CD14-positive monocyte (primary cell): ENCODE measurements at regions not wholly inside any gene's neighbourhood (a gene's known extent, or its start where the extent isn't known, plus 50 kb on each side); places are given as distances from the start of the nearest gene placed in this dataset.

Experiments used
- DNase-seq, 3 donors: peaks; one replicate each; pipeline ENCODE4 v3.0.0-alpha.2; 2011 to 2022
- H2AFZ ChIP-seq: 2 replicates; pipeline ENCODE4 v1.6.0; 2012; ENCODE audit warnings: mild to moderate bottlenecking, low read depth, low read length, inconsistent platforms; ENCODE audit not compliant: insufficient read depth, poor library complexity, severe bottlenecking
- H3K27ac ChIP-seq, 2 donors: 1 replicate in 1 of 2; 2 replicates in 1 of 2; pipeline ENCODE4 v1.5.1; 2012 to 2013; ENCODE audit warnings: low read length in 2 of 2, control low read depth in 1 of 2, inconsistent platforms in 1 of 2, low read depth in 1 of 2, mild to moderate bottlenecking in 1 of 2
- H3K27me3 ChIP-seq, 2 donors: one replicate each; pipeline versions ENCODE4 v1.6.0 to v1.6.1; 2011 to 2013; ENCODE audit warnings: low read length in 2 of 2; ENCODE audit not compliant: control insufficient read depth in 2 of 2, insufficient read depth in 2 of 2
- H3K36me3 ChIP-seq, 2 donors: replicated peaks in 1 of 2; 1 replicate in 1 of 2; 2 replicates in 1 of 2; pipeline versions ENCODE4 v1.5.1 to v1.6.1; 2012 to 2013; ENCODE audit warnings: low read length in 2 of 2, control low read depth in 1 of 2, inconsistent platforms in 1 of 2, mild to moderate bottlenecking in 1 of 2; ENCODE audit not compliant: insufficient read depth in 2 of 2, control insufficient read depth in 1 of 2
- H3K4me1 ChIP-seq, 2 donors: 1 replicate in 1 of 2; 2 replicates in 1 of 2; pipeline versions ENCODE4 v1.5.1 to v1.6.1; 2012 to 2013; ENCODE audit warnings: low read length in 2 of 2, control low read depth in 1 of 2, inconsistent platforms in 1 of 2, mild to moderate bottlenecking in 1 of 2, moderate library complexity in 1 of 2; ENCODE audit not compliant: insufficient read depth in 2 of 2, control insufficient read depth in 1 of 2
- H3K4me2 ChIP-seq: replicated peaks from 2 replicates; pipeline ENCODE3; 2012; ENCODE audit warnings: low read length, moderate library complexity, mild to moderate bottlenecking; ENCODE audit not compliant: poor library complexity, severe bottlenecking; ENCODE audit errors: extremely low read depth
- H3K4me3 ChIP-seq, 3 experiments: fragments of 200-600 bp in 1 of 3; sonication (generic) in 1 of 3; replicated peaks in 1 of 3; 1 replicate in 2 of 3; 2 replicates in 1 of 3; pipeline ENCODE4 v1.5.1; 2011 to 2013; ENCODE audit warnings: low read length in 3 of 3, mild to moderate bottlenecking in 3 of 3, control low read depth in 2 of 3, low read depth in 2 of 3, inconsistent platforms in 1 of 3, moderate library complexity in 1 of 3
- H3K79me2 ChIP-seq: 2 replicates; pipeline ENCODE4 v1.6.0; 2012; ENCODE audit warnings: mild to moderate bottlenecking, control low read depth, inconsistent platforms, low read length, moderate library complexity; ENCODE audit not compliant: insufficient read depth
- H3K9ac ChIP-seq: 2 replicates; pipeline ENCODE4 v1.6.0; 2017; ENCODE audit warnings: low read length, mild to moderate bottlenecking; ENCODE audit not compliant: insufficient read depth, poor library complexity, severe bottlenecking
- H3K9me3 ChIP-seq, 2 donors: replicated peaks in 1 of 2; 1 replicate in 1 of 2; 2 replicates in 1 of 2; pipeline versions ENCODE4 v1.5.1 to v1.6.1; 2012 to 2013; ENCODE audit warnings: low read length in 2 of 2, control low read depth in 1 of 2; ENCODE audit not compliant: control insufficient read depth in 1 of 2, insufficient read depth in 1 of 2
- H4K20me1 ChIP-seq: 2 replicates; pipeline ENCODE4 v1.6.0; 2012; ENCODE audit warnings: mild to moderate bottlenecking, low read length, control low read depth, moderate library complexity; ENCODE audit not compliant: insufficient read depth
- H3K27ac Mint-ChIP-seq, 7 donors: one replicate each; pipeline ENCODE4 v1.8.0; 2020; ENCODE audit warnings: mild to moderate bottlenecking in 7 of 7, mixed read lengths in 7 of 7, moderate library complexity in 6 of 7, inconsistent platforms in 2 of 7
- H3K27me3 Mint-ChIP-seq, 3 donors: one replicate each; pipeline ENCODE4 v1.8.0; 2021 to 2022; ENCODE audit warnings: low read depth in 3 of 3, mild to moderate bottlenecking in 3 of 3, mixed read lengths in 3 of 3, moderate library complexity in 3 of 3, inconsistent platforms in 1 of 3
- H3K36me3 Mint-ChIP-seq, 2 donors: one replicate each; pipeline ENCODE4 v1.8.0; 2020; ENCODE audit warnings: mixed read lengths in 2 of 2, inconsistent platforms in 1 of 2, mild to moderate bottlenecking in 1 of 2
- H3K4me1 Mint-ChIP-seq: one replicate; pipeline ENCODE4 v1.8.0; 2020; ENCODE audit warnings: mild to moderate bottlenecking, mixed read lengths
- H3K4me3 Mint-ChIP-seq, 2 donors: one replicate each; pipeline ENCODE4 v1.8.0; 2020; ENCODE audit warnings: mild to moderate bottlenecking in 2 of 2, mixed read lengths in 2 of 2, moderate library complexity in 1 of 2
- H3K9me3 Mint-ChIP-seq, 7 donors: one replicate each; pipeline ENCODE4 v1.8.0; 2020 to 2022; ENCODE audit warnings: mixed read lengths in 7 of 7, mild to moderate bottlenecking in 6 of 7, moderate library complexity in 6 of 7, inconsistent platforms in 2 of 7
- CTCF ChIP-seq: fragments of 200-600 bp; IDR thresholded peaks from one replicate; pipeline ENCODE4 v1.8.0; 2022; ENCODE audit warnings: antibody characterized with exemption, mild to moderate bottlenecking
- WGBS: methylation state at CpG from one replicate; pipeline ENCODE4 v1.1.5; 2013; ENCODE audit warnings: missing lambda C conversion rate; ENCODE audit not compliant: insufficient coverage; 5-methylcytosine and 5-hydroxymethylcytosine counted together
- intact Hi-C, 2 donors: fragments of 100-400 bp; cut with micrococcal nuclease; formaldehyde crosslinking; loops; one replicate each; pipeline versions ENCODE4 v1.15.0 to v1.15.1; 2023

DNA sequence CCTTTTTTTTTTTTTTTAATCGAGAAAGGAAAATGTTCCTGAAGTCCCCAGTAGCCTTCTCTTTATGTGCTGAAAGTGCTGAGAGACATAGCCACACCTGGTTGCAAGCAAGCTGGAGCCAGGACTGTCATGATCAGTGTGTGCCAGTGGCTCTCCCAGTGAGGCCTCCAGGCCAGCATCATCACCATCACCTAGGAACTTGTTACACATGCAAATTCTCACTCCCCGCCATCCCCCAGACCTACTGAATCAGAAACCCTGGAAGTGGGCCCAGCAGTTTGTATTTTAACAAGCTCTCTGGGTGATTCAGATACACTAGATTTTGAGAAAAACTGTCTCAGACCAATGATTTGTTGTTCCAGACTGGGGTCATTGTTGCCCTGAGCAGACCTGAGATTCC lies 181.9 kb upstream of the GLRA1 start:
- H2AFZ ChIP-seq = no peak overlapping the region
- H3K9ac ChIP-seq = no peak overlapping the region
- H3K79me2 ChIP-seq = no peaks in the 10 kb centered on the region
- WGBS = 100% methylated on average over 1 of the region's 2 CpGs
- no peak overlapping the region for H3K4me3 ChIP-seq
- Mint-ChIP-seq H3K4me3 (no peak overlapping the region), H3K27ac (no peak overlapping the region), H3K4me1 (no peaks in the 10 kb centered on the region), H3K36me3 (no peaks in the 10 kb centered on the region), H3K9me3 (peaks cover 0 to 9% (median 2%) of the 10 kb centered on the region in 7 donors), H3K27me3 (peaks cover 0 to 1% (median 0%) of the 10 kb centered on the region in 3 donors)
- no peaks in the 10 kb centered on the region for H3K27me3 ChIP-seq
- H3K9me3 ChIP-seq = peaks cover 0 to 6% of the 10 kb centered on the region in 2 donors
- H3K27ac ChIP-seq = no peak overlapping the region
- DNase-seq = no peak
- no peaks in the 10 kb centered on the region for H4K20me1 ChIP-seq
- intact Hi-C loops = no loop called here
- H3K4me1 ChIP-seq = no peaks in the 10 kb centered on the region
- H3K4me2 ChIP-seq = no peak overlapping the region
- H3K36me3 ChIP-seq = no peaks in the 10 kb centered on the region
- no peak for TF ChIP-seq CTCF

DNA sequence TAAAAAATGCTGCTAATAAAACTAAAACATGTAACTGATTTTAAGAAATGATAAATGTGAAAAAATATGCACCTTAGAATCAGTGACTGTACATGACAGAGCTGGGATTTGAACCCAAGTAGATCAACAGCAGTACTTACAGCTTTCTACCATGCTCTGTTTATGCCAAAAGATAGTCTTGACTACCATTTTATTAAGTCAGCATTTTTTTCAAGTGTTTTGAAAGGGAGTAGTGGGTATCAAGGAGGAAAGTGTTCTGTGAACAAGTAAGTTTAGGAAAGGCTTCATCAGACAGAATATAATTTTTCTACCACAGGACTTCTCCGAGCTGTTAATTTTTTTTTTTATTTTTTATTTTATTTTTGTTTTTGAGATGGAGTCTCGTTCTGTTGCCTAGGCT lies 180.4 kb upstream of the GLRA1 start:
- no CpG with 5 or more reads among the region's 2 CpGs for WGBS
- no peaks in the 10 kb centered on the region for H3K36me3 Mint-ChIP-seq

More for the DNA sequence above, 180.4 kb upstream of the GLRA1 start:
- Mint-ChIP-seq H3K9me3 (peaks cover 0 to 9% (median 2%) of the 10 kb centered on the region in 7 donors), H3K27ac (no peak overlapping the region), H3K4me1 (no peaks in the 10 kb centered on the region), H3K27me3 (peaks cover 0 to 1% (median 0%) of the 10 kb centered on the region in 3 donors), H3K4me3 (no peak overlapping the region)
- Histone ChIP-seq H3K9ac (no peak overlapping the region), H3K79me2 (no peaks in the 10 kb centered on the region), H3K36me3 (no peaks in the 10 kb centered on the region), H4K20me1 (no peaks in the 10 kb centered on the region), H3K4me2 (no peak overlapping the region), H2AFZ (no peak overlapping the region), H3K9me3 (peaks cover 0 to 6% of the 10 kb centered on the region in 2 donors), H3K4me1 (no peaks in the 10 kb centered on the region), H3K27ac (no peak overlapping the region), H3K27me3 (no peaks in the 10 kb centered on the region), H3K4me3 (no peak overlapping the region)
- no peak for DNase-seq
- TF ChIP-seq CTCF = no peak
- intact Hi-C loops = no loop called here
